Gastroesophageal sphincter (tissue), 4 donors: ENCODE measurements at regions not wholly inside any gene's neighbourhood (a gene's known extent, or its start where the extent isn't known, plus 50 kb on each side); places are given as distances from the start of the nearest gene placed in this dataset.
"Not testable (repeated sequence)": the region's sequence is repeated elsewhere in the genome, so short reads cannot be mapped to it uniquely, and the experiment has no call there.

Experiments used
- ATAC-seq: fragments of 150-250 bp; one replicate; pipeline ENCODE4 v1.9.1; 2016; ENCODE audit warnings: mild to moderate bottlenecking, moderate library complexity
- H3K27ac ChIP-seq, 4 donors: fragments of 200-600 bp; sonication (generic) in 3 of 4; 1 replicate in 3 of 4; 2 replicates in 1 of 4; pipeline ENCODE4 v1.5.1; 2016 to 2019
- H3K27me3 ChIP-seq: fragments of 200-600 bp; sonication (generic); one replicate; pipeline ENCODE4 v1.5.1; 2019
- H3K36me3 ChIP-seq, 2 donors: fragments of 200-600 bp; sonication (generic); one replicate each; pipeline ENCODE4 v1.5.1; 2019; ENCODE audit warnings: control low read depth in 1 of 2
- H3K4me1 ChIP-seq, 3 donors: fragments of 200-600 bp; sonication (generic); 1 replicate in 2 of 3; 2 replicates in 1 of 3; pipeline ENCODE4 v1.5.1; 2016 to 2019; ENCODE audit warnings: control low read depth in 2 of 3
- H3K4me3 ChIP-seq, 2 donors: fragments of 200-600 bp; sonication (generic); one replicate each; pipeline ENCODE4 v1.5.1; 2019; ENCODE audit warnings: mild to moderate bottlenecking in 1 of 2, moderate library complexity in 1 of 2
- H3K9me3 ChIP-seq, 3 donors: fragments of 200-600 bp; sonication (generic); one replicate each; pipeline ENCODE4 v1.5.1; 2017 to 2019; ENCODE audit warnings: control low read depth in 2 of 3
- EP300 ChIP-seq: sonication (generic); formaldehyde crosslinking; IDR thresholded peaks from one replicate; pipeline ENCODE4 v1.6.1; 2017; ENCODE audit warnings: antibody characterized with exemption, mild to moderate bottlenecking
- POLR2A ChIP-seq, 2 donors: fragments of 450-650 bp; IDR thresholded peaks; one replicate each; pipeline ENCODE4 v1.6.1; 2017; ENCODE audit warnings: antibody characterized with exemption in 2 of 2, mild to moderate bottlenecking in 2 of 2, moderate library complexity in 1 of 2
- POLR2AphosphoS5 ChIP-seq: sonication (generic); formaldehyde crosslinking; IDR thresholded peaks from one replicate; pipeline ENCODE4 v1.6.1; 2017; ENCODE audit warnings: antibody characterized with exemption
- WGBS, 2 donors: methylation state at CpG; one replicate each; pipeline ENCODE4 v1.1.5; 2018; ENCODE audit warnings: low coverage in 1 of 2; 5-methylcytosine and 5-hydroxymethylcytosine counted together
- TF ChIP-seq, protein P1 (sequence below), 4 experiments: fragments of 200-600 bp in 2 of 4; fragments of 450-650 bp in 2 of 4; sonication (generic) in 1 of 4; IDR thresholded peaks; one replicate each; pipeline ENCODE4 v1.5.1; 2017 to 2019; ENCODE audit warnings: antibody characterized with exemption in 4 of 4, mild to moderate bottlenecking in 2 of 4, moderate library complexity in 2 of 4

DNA sequence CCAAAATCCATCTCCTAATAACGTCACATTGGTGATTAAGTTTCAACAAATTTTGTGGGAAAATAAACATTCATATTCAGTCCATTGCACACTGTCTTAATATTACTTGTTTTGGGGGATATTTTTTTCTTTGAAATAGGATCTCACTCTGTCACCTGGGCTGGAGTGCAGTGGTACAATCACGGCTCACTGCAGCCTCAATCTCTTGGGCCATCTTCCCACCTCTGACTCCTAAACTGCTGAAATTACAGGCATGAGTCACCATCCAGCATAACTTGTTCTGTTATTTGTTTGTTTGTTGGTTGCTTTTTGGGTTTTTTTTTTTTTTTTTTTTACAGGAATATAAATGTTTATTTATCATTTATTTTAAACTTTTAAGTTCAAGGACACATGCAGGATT is 556.1 kb upstream of the SLITRK6 start:
- 58 to 83% methylated on average over 2 of the region's 2 CpGs for WGBS, 2 donors
- Histone ChIP-seq H3K36me3 (no peaks in the 10 kb centered on the region), H3K4me3 (no peak overlapping the region), H3K9me3 (no peaks in the 10 kb centered on the region), H3K27me3 (no peaks in the 10 kb centered on the region), H3K27ac (no peak overlapping the region), H3K4me1 (no peaks in the 10 kb centered on the region)
- no peak for ATAC-seq
- no peak for TF ChIP-seq POLR2A (IDR thresholded peaks at IDR 0.05)

DNA sequence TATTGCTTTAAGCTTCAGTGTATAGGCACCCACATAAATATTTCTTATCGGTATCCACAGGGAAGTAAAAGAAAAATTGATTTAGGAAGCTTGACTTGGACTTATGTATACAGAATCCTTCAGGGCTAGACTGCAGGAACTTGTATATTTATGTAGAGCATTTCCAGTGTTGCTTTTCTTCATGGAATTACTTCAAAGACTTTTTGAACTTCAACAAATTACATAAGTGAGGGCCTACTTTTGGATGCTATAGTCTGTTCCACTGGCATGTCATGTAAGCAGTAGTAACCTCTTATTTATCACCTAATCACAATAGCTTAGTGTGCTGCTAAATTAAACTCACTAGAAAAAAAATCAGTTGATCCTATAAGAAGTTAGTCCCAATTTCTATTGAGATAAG is 557.9 kb upstream of the SLITRK6 start:
- no peak for ATAC-seq
- Histone ChIP-seq H3K4me1 (no peaks in the 10 kb centered on the region), H3K36me3 (no peaks in the 10 kb centered on the region), H3K27me3 (no peaks in the 10 kb centered on the region), H3K27ac (no peak overlapping the region), H3K9me3 (no peaks in the 10 kb centered on the region), H3K4me3 (no peak overlapping the region)
- WGBS, 2 donors = 28% methylated on average over 1 of the region's 1 CpG; no CpG with 5 or more reads in 1 of the 2 donors
- TF ChIP-seq, protein P1, sequence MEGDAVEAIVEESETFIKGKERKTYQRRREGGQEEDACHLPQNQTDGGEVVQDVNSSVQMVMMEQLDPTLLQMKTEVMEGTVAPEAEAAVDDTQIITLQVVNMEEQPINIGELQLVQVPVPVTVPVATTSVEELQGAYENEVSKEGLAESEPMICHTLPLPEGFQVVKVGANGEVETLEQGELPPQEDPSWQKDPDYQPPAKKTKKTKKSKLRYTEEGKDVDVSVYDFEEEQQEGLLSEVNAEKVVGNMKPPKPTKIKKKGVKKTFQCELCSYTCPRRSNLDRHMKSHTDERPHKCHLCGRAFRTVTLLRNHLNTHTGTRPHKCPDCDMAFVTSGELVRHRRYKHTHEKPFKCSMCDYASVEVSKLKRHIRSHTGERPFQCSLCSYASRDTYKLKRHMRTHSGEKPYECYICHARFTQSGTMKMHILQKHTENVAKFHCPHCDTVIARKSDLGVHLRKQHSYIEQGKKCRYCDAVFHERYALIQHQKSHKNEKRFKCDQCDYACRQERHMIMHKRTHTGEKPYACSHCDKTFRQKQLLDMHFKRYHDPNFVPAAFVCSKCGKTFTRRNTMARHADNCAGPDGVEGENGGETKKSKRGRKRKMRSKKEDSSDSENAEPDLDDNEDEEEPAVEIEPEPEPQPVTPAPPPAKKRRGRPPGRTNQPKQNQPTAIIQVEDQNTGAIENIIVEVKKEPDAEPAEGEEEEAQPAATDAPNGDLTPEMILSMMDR (IDR thresholded peaks at IDR 0.05) = no peak
- no peak for TF ChIP-seq POLR2AphosphoS5
- no peak for TF ChIP-seq EP300
- TF ChIP-seq POLR2A (IDR thresholded peaks at IDR 0.05) = no peak

DNA sequence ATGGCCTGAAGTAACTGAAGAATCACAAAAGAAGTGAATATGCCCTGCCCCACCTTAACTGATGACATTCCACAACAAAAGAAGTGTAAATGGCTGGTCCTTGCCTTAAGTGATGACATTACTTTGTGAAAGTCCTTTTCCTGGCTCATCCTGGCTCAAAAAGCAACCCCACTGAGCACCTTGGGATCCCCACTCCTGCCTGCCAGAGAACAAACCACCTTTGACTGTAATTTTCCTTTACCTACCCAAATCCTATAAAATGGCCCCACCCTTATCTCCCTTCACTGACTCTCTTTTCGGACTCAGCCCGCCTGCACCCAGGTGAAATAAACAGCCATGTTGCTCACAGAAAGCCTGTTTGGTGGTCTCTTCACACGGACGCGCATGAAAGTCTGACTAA is 564.5 kb upstream of the SLITRK6 start:
- H3K36me3 ChIP-seq, H3K27ac ChIP-seq, H3K4me1 ChIP-seq, H3K9me3 ChIP-seq, H3K27me3 ChIP-seq, ATAC-seq, H3K4me3 ChIP-seq: not testable (repeated sequence)
- WGBS, 2 donors = 95 to 100% methylated on average over 3 to 5 of the region's 5 CpGs

DNA sequence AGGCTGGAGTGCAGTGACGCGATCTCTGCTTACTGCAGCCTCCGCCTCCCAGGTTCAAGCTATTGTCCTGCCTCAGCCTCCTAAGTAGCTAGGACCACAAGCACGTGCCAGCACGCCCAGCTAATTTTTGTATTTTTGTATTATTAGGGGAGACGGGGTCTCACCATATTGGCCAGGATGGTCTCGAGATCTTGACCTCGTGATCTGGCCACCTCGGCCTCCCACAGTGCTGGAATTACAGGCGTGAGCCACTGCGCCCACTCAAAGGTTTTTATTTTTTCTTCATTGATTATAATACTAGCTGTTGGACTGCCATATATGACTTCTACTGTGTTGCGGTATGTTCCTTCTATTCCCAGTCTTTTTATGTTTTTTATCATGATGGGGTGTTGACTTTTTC is 569.7 kb upstream of the SLITRK6 start:
- TF ChIP-seq POLR2AphosphoS5 = no peak
- TF ChIP-seq, protein P1 (IDR thresholded peaks at IDR 0.05) = no peak
- no peak for TF ChIP-seq EP300
- no peak for TF ChIP-seq POLR2A (IDR thresholded peaks at IDR 0.05)
- Histone ChIP-seq H3K9me3 (no peaks in the 10 kb centered on the region), H3K4me3 (no peak overlapping the region), H3K4me1 (no peaks in the 10 kb centered on the region), H3K36me3 (no peaks in the 10 kb centered on the region), H3K27ac (no peak overlapping the region), H3K27me3 (no peaks in the 10 kb centered on the region)
- no peak for ATAC-seq
- 89 to 96% methylated on average over 5 to 9 of the region's 12 CpGs for WGBS, 2 donors

DNA sequence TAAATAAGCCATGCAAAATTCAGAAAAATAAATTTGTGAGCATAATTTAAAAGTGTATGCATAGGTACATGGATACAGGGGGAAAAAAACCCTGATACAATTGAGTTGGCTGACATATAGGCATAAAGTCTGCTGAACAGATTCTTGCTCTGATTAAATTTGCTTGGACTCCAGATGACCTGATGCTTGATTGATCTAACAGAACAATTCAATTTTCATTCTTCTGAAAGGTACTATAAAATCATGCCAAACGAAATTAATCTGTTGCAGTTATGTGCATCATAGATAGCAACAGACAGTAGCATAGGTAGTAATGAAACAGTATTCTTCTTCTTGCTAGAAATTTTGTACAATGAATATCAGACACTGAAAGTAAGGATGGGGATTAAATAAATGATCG is 578.2 kb upstream of the SLITRK6 start:
- Histone ChIP-seq H3K4me1 (no peaks in the 10 kb centered on the region), H3K27ac (no peak overlapping the region), H3K4me3 (no peak overlapping the region), H3K27me3 (no peaks in the 10 kb centered on the region), H3K36me3 (no peaks in the 10 kb centered on the region), H3K9me3 (no peaks in the 10 kb centered on the region)
- whole genome bisulfite sequencing, 2 donors = 32 to 83% methylated on average over 2 of the region's 2 CpGs
- ATAC-seq = no peak
- no peak for TF ChIP-seq EP300
- TF ChIP-seq POLR2A (IDR thresholded peaks at IDR 0.05) = no peak
- TF ChIP-seq, protein P1 (IDR thresholded peaks at IDR 0.05) = no peak
- no peak for TF ChIP-seq POLR2AphosphoS5

DNA sequence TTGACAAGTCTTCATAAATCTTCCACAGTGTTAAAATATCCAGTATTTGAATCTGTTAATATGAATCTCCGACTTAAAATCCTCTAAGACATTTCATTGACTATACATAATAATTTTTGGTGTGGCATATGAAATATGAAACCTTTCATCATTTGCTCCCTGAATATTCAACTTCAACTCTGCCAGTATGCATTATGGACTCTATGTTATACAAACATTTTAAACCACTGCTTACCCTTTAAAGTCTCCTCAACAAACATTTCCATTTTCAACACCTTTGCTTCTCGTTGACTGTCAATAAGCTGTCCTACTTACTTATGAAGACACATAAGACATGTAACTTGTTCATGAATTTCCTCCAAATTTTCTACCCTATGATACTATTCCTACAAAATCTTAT is 579.4 kb upstream of the SLITRK6 start:
- ATAC-seq = no peak
- Histone ChIP-seq H3K36me3 (no peaks in the 10 kb centered on the region), H3K27ac (no peak overlapping the region), H3K4me3 (no peak overlapping the region), H3K9me3 (no peaks in the 10 kb centered on the region), H3K4me1 (no peaks in the 10 kb centered on the region), H3K27me3 (no peaks in the 10 kb centered on the region)
- 55 to 68% methylated on average over 2 of the region's 2 CpGs for WGBS, 2 donors
- TF ChIP-seq, protein P1 (IDR thresholded peaks at IDR 0.05) = no peak
- TF ChIP-seq POLR2AphosphoS5 (no peak), EP300 (no peak), POLR2A (IDR thresholded peaks at IDR 0.05) (no peak)
